ENCODE measurements at regions not wholly inside any gene's neighbourhood (a gene's known extent, or its start where the extent isn't known, plus 50 kb on each side); places are given as distances from the start of the nearest gene placed in this dataset.

DNA sequence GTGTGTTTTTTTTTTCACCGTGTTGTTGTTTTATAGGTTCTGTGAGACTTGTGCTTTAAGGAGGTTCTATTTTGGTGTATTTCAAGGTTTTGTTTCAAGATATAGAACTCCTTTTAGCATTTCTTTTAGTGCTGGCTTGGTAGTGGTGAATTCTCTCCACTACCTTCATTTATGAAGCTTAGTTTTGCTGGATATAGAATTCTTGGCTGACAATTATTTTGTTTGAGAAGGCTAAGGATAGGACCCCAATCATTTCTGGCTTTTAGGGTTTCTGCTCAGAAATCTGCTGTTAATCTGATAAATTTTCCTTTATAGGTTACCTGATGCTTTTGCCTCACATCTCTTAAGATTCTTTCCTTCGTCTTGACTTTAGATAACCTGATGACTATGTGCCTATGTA is 66.8 kb downstream of the MSTN start:
- TF ChIP-seq TARDBP (IDR thresholded peaks at IDR 0.05) = no peak
- no peak for TF ChIP-seq BHLHE40 (IDR thresholded peaks at IDR 0.05; ENCODE audit: borderline replicate concordance)
- TF ChIP-seq FOXA1 (IDR thresholded peaks at IDR 0.05) = no peak
- TF ChIP-seq NFRKB (IDR thresholded peaks at IDR 0.05) = no peak
- TF ChIP-seq SP1 (IDR thresholded peaks at IDR 0.05) = no peak
- TF ChIP-seq ZNF384 (IDR thresholded peaks at IDR 0.05) = no peak
- TF ChIP-seq SUZ12 (IDR thresholded peaks at IDR 0.05) = no peak
- TF ChIP-seq ARNT (IDR thresholded peaks at IDR 0.05) = no peak
